Activated CD4-positive, alpha-beta T cell treated with anti-CD3 and anti-CD28 coated beads, Interleukin-2, amount 10 ng/mL, durations not matched to agents 7 days and 5 days (primary cell): ENCODE measurements at regions not wholly inside any gene's neighbourhood (a gene's known extent, or its start where the extent isn't known, plus 50 kb on each side); places are given as distances from the start of the nearest gene placed in this dataset.
"Not testable (repeated sequence)": the region's sequence is repeated elsewhere in the genome, so short reads cannot be mapped to it uniquely, and the experiment has no call there.

Experiments
- CTCF ChIA-PET: fragments of 350-600 bp; sonication (Branson Sonifier 250); formaldehyde crosslinking; loops from one replicate; lab custom pipeline; 2021; ENCODE audit warnings: antibody characterized with exemption; lab: Charles Lee
- POLR2A ChIA-PET: fragments of 350-600 bp; sonication (Branson Sonifier 250); formaldehyde crosslinking; loops from one replicate; lab custom pipeline; 2021; ENCODE audit warnings: antibody characterized with exemption; lab: Charles Lee
- DNase-seq: peaks from one replicate; pipeline ENCODE4 v3.0.0-alpha.2; 2020
- H3K27ac Mint-ChIP-seq: one replicate; pipeline ENCODE4 v1.8.0; 2021; ENCODE audit warnings: mild to moderate bottlenecking, moderate library complexity, mixed read lengths
- H3K27me3 Mint-ChIP-seq: one replicate; pipeline ENCODE4 v1.8.0; 2021; ENCODE audit warnings: mixed read lengths
- H3K36me3 Mint-ChIP-seq: one replicate; pipeline ENCODE4 v1.8.0; 2021; ENCODE audit warnings: low read depth, mixed read lengths
- H3K4me1 Mint-ChIP-seq: one replicate; pipeline ENCODE4 v1.8.0; 2021; ENCODE audit warnings: mixed read lengths
- H3K4me3 Mint-ChIP-seq: one replicate; pipeline ENCODE4 v1.8.0; 2021; ENCODE audit warnings: mild to moderate bottlenecking, moderate library complexity, mixed read lengths
- H3K9me3 Mint-ChIP-seq: one replicate; pipeline ENCODE4 v1.8.0; 2021; ENCODE audit warnings: mixed read lengths

- H3K9me3 Mint-ChIP-seq = peaks cover 2% of the 10 kb centered on the region
- POLR2A ChIA-PET = no interaction called here
- no peak for DNase-seq
- H3K36me3 Mint-ChIP-seq = no peaks in the 10 kb centered on the region
- no peaks in the 10 kb centered on the region for H3K27me3 Mint-ChIP-seq
- H3K27ac Mint-ChIP-seq = no peak overlapping the region
- no peak overlapping the region for H3K4me3 Mint-ChIP-seq
- H3K4me1 Mint-ChIP-seq = no peaks in the 10 kb centered on the region
- CTCF ChIA-PET = no interaction called here
These were observed 191.4 kb upstream of the CDH5 start for GRCh38 chr16:66175058-66175457.

GRCh38 chr16:66173796-66174195 is 192.7 kb upstream of the CDH5 start:
- H3K9me3 Mint-ChIP-seq = not testable (repeated sequence)

DNA sequence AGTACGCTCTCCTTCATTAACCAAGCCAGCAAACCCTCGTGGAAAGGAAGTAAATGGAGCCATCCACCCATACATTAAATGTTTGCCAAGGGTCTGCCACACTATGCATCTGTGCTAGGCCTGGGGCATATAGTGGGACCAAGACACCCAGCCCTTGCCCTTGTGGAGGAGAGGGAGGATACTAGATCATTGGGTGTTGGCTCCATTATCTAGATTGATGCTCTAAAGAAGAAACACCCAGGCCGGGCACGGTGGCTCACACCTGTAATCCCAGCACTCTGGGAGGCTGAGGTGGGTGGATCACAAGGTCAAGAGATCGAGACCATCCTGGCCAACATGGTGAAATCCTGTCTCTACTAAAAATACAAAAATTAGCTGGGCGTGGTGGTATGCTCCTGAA is 193.3 kb upstream of the CDH5 start:
- DNase-seq, POLR2A ChIA-PET, H3K27me3 Mint-ChIP-seq, H3K27ac Mint-ChIP-seq, H3K4me1 Mint-ChIP-seq, H3K9me3 Mint-ChIP-seq, H3K4me3 Mint-ChIP-seq, H3K36me3 Mint-ChIP-seq, CTCF ChIA-PET: not testable (repeated sequence)

More at GRCh38 chr16:66173796-66174195, 192.7 kb upstream of the CDH5 start:
- H3K4me3 Mint-ChIP-seq, H3K27me3 Mint-ChIP-seq, H3K4me1 Mint-ChIP-seq, POLR2A ChIA-PET, CTCF ChIA-PET, H3K27ac Mint-ChIP-seq, DNase-seq, H3K36me3 Mint-ChIP-seq: not testable (repeated sequence)

DNA sequence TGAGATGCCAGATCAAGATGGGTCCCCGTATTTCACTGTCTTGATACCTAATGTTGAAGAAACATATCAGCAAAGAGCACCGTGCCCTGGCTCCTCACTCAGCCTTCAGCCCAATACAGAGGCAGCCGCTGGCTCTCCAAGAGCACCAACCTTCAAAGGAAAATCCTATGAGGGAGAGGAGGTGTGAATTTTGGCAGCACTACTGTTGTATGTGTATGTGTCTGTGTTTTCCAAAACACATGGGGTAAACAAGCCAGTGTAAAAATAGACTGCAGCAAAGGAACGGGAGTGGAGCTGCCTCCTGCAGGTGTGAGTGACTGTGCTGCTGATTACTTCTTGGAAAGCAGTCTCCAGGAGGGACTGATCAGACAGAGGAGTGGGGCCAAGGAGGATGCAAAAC is 194.0 kb upstream of the CDH5 start:
- H3K36me3 Mint-ChIP-seq = no peaks in the 10 kb centered on the region
- H3K4me1 Mint-ChIP-seq = no peaks in the 10 kb centered on the region
- no peaks in the 10 kb centered on the region for H3K9me3 Mint-ChIP-seq
- no peak for DNase-seq
- no peak overlapping the region for H3K4me3 Mint-ChIP-seq
- POLR2A ChIA-PET = no interaction called here
- CTCF ChIA-PET = no interaction called here
- H3K27ac Mint-ChIP-seq = no peak overlapping the region
- no peaks in the 10 kb centered on the region for H3K27me3 Mint-ChIP-seq

DNA sequence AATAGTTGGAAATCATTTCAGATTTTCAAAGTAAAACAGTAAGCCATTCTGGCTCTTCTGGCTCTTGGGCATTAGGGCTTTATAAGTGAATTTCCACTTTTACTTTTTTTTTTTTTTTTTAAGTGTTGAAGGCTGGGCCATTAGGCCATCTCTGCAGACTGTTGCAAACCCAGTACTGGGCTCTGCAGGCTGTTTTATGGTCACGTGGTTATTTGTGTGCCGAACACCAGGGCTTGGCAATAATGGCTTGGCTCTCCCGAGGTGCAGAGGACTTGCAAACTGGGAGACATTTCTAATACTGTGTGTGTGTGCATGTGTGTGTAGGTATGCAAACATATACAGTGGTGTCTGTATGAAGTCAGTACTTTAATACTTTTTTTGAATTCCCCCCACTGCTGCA is 194.9 kb upstream of the CDH5 start:
- ChIA-PET CTCF (no interaction called here), POLR2A (no interaction called here)
- H3K27ac Mint-ChIP-seq = no peak overlapping the region

DNA sequence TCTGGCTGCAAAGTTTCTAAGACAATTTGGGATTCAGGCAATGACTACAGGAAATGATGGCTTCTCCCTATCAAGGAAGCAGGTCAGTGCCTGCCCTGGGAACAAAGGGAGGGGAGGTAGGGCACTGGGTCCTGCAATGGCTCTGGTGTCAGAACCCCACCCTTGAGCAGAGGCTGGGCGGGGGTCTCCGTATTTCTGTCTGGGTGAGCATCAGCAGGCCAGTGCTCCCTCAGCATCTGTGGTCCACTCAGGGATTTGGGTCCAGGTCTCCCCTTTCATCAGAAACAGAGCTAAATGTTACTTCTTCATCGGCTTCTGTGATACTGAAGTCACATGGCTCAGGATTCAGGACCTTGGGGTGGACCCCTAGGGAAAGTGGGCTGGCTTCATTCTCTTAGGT is 195.5 kb upstream of the CDH5 start:
- Mint-ChIP-seq H3K27ac (no peak overlapping the region), H3K36me3 (no peaks in the 10 kb centered on the region), H3K4me3 (no peak overlapping the region), H3K4me1 (no peaks in the 10 kb centered on the region), H3K9me3 (no peaks in the 10 kb centered on the region), H3K27me3 (no peaks in the 10 kb centered on the region)
- no peak for DNase-seq
- ChIA-PET CTCF (no interaction called here), POLR2A (no interaction called here)

More for the DNA sequence above, 194.9 kb upstream of the CDH5 start:
- Mint-ChIP-seq H3K27me3 (no peaks in the 10 kb centered on the region), H3K4me1 (no peaks in the 10 kb centered on the region), H3K36me3 (no peaks in the 10 kb centered on the region), H3K9me3 (no peaks in the 10 kb centered on the region), H3K4me3 (no peak overlapping the region)
- no peak for DNase-seq

GRCh38 chr16:66169817-66170216 is 196.7 kb upstream of the CDH5 start:
- H3K36me3 Mint-ChIP-seq = no peaks in the 10 kb centered on the region
- ChIA-PET CTCF (no interaction called here), POLR2A (no interaction called here)
- no peak for DNase-seq
- no peak overlapping the region for H3K4me3 Mint-ChIP-seq
- no peaks in the 10 kb centered on the region for H3K4me1 Mint-ChIP-seq
- H3K9me3 Mint-ChIP-seq = no peaks in the 10 kb centered on the region
- H3K27me3 Mint-ChIP-seq = no peaks in the 10 kb centered on the region
- no peak overlapping the region for H3K27ac Mint-ChIP-seq

- POLR2A ChIA-PET = no interaction called here
- no peak overlapping the region for H3K4me3 Mint-ChIP-seq
- H3K27me3 Mint-ChIP-seq = no peaks in the 10 kb centered on the region
- H3K9me3 Mint-ChIP-seq = no peaks in the 10 kb centered on the region
- CTCF ChIA-PET = no interaction called here
- DNase-seq = no peak
- H3K36me3 Mint-ChIP-seq = no peaks in the 10 kb centered on the region
- H3K27ac Mint-ChIP-seq = no peak overlapping the region
- no peaks in the 10 kb centered on the region for H3K4me1 Mint-ChIP-seq
These were observed 197.7 kb upstream of the CDH5 start for GRCh38 chr16:66168777-66169176.

GRCh38 chr16:66167564-66168291 is 198.8 kb upstream of the CDH5 start:
- no peak for DNase-seq
- H3K4me3 Mint-ChIP-seq = no peak overlapping the region
- no peaks in the 10 kb centered on the region for H3K36me3 Mint-ChIP-seq
- ChIA-PET POLR2A (no interaction called here), CTCF (no interaction called here)
- no peaks in the 10 kb centered on the region for H3K27me3 Mint-ChIP-seq
- no peaks in the 10 kb centered on the region for H3K9me3 Mint-ChIP-seq
- H3K27ac Mint-ChIP-seq = no peak overlapping the region
- no peaks in the 10 kb centered on the region for H3K4me1 Mint-ChIP-seq

GRCh38 chr16:66166490-66166889 is 200.0 kb upstream of the CDH5 start:
- no peaks in the 10 kb centered on the region for H3K36me3 Mint-ChIP-seq
- H3K27ac Mint-ChIP-seq = no peak overlapping the region
- ChIA-PET CTCF (no interaction called here), POLR2A (no interaction called here)
- H3K27me3 Mint-ChIP-seq = no peaks in the 10 kb centered on the region
- H3K9me3 Mint-ChIP-seq = no peaks in the 10 kb centered on the region
- no peak overlapping the region for H3K4me3 Mint-ChIP-seq
- H3K4me1 Mint-ChIP-seq = no peaks in the 10 kb centered on the region
- no peak for DNase-seq

DNA sequence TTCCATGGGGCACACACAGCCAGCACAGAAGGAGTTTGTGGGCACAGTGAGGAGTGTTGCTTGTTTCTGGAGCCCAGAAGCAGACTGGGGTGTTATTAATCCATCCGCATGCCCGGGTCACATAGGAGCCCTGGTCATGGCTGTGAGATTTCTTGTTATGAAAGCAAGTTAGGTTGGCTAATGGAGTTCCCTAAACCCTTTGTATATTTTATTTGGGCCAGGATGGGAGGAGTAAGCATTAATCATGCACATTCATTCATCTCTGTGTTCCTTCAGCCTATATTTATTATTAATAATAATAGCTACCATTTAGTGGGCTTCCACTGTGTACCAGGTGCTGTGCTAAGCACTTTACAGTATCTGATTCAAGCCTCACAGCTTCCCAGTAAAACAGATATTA is 200.6 kb upstream of the CDH5 start:
- H3K36me3 Mint-ChIP-seq = no peaks in the 10 kb centered on the region
- no peaks in the 10 kb centered on the region for H3K4me1 Mint-ChIP-seq
- no peak for DNase-seq
- no peak overlapping the region for H3K4me3 Mint-ChIP-seq
- no peak overlapping the region for H3K27ac Mint-ChIP-seq
- no peaks in the 10 kb centered on the region for H3K27me3 Mint-ChIP-seq
- H3K9me3 Mint-ChIP-seq = no peaks in the 10 kb centered on the region
- POLR2A ChIA-PET = no interaction called here
- CTCF ChIA-PET = no interaction called here

DNA sequence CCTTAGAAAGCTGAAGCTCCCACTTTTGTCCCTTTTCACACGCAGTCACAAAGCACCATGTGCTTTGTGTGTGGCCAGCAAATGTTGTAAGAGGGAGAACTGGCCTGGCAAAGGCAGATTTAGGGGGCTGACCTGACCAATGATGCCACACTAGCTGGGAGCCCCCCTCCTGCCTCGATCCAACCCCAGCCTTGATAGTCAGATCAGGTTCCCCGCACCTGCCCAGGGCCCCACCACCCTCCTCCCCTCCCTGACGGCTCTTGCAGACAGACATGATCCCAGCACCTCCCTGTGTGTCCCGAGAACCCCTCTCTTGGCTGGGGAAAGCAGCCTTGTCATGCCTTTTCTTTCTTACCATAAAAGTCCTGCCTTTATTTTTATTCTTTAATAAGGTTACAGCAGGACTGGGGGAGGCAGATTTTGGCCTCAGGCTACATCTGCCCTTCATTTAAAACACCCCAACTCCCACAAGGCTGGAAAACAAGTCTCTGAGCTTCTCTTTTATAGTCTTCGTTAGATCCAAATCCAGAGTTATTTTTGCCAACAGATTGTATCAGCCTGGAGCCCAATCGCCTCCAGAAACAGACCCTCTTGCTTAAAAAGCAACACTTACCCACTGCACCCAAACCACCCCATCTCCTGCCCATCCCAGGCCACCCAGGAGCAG is 201.8 kb upstream of the CDH5 start:
- Mint-ChIP-seq H3K27ac (no peak overlapping the region), H3K27me3 (peaks cover 2% of the 10 kb centered on the region), H3K9me3 (no peaks in the 10 kb centered on the region), H3K4me1 (no peaks in the 10 kb centered on the region), H3K36me3 (no peaks in the 10 kb centered on the region), H3K4me3 (no peak overlapping the region)
- ChIA-PET CTCF (no interaction called here), POLR2A (no interaction called here)
- no peak for DNase-seq

- no peak overlapping the region for H3K4me3 Mint-ChIP-seq
- ChIA-PET CTCF (no interaction called here), POLR2A (no interaction called here)
- H3K9me3 Mint-ChIP-seq = no peaks in the 10 kb centered on the region
- H3K27me3 Mint-ChIP-seq = peaks cover 2% of the 10 kb centered on the region
- no peak overlapping the region for H3K27ac Mint-ChIP-seq
- H3K4me1 Mint-ChIP-seq = no peaks in the 10 kb centered on the region
- no peak for DNase-seq
- no peaks in the 10 kb centered on the region for H3K36me3 Mint-ChIP-seq
These were observed 203.7 kb upstream of the CDH5 start for GRCh38 chr16:66162821-66163220.

- no peaks in the 10 kb centered on the region for H3K36me3 Mint-ChIP-seq
- no peaks in the 10 kb centered on the region for H3K9me3 Mint-ChIP-seq
- H3K27me3 Mint-ChIP-seq = peaks cover 2% of the 10 kb centered on the region
- no peak overlapping the region for H3K27ac Mint-ChIP-seq
- no peak for DNase-seq
- H3K4me1 Mint-ChIP-seq = no peaks in the 10 kb centered on the region
- ChIA-PET CTCF (no interaction called here), POLR2A (no interaction called here)
- no peak overlapping the region for H3K4me3 Mint-ChIP-seq
These were observed 204.5 kb upstream of the CDH5 start for GRCh38 chr16:66161942-66162341.
